NCI-H2029 (cell line): ENCODE measurements at regions not wholly inside any gene's neighbourhood (a gene's known extent, or its start where the extent isn't known, plus 50 kb on each side); places are given as distances from the start of the nearest gene placed in this dataset.
A peak's percentile ranks its signal among the peaks of the same experiment; 100 is the strongest.

Experiments used
- DNase-seq: peaks from one replicate; lab custom pipeline; 2025; lab: John Stamatoyannopoulos, UW

DNA sequence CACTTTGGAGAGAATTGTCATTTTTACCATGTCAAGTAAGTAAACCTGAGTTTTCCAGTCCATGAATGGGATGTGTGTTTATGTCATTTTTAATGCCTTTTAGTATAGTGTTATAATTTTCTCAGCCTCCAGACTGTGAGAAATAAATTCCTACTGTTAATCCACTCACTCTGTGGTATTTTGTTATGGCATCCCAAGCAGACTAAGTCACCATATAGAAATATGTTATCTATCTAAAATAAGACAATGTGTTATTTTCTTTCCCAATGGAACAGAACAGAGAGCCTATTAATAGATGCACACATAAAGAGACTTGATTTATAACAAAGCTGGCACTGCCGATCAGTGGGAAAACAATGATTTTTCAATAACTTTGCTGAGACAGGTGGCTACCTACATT lies 70.2 kb upstream of the SLC4A11 start:
- DNase-seq, result no peak

DNA sequence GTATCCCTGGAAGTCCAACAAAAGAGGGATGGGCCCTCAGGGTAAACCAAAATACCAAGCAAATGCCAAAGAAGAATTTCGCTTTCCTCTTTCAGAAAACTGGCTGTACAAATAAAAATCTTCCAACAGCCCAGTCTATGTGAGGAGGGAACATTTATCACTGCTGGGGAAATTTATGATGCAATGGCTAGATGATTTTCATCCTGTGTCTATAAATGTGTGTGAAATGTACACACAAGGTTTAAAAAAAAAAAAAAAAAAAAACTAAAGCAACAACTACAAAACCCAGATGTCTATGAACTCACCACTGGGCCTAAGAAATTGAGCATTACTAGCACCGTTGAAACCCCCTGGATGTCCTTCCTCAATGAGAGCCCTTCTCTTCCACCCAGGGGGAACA lies 68.7 kb upstream of the SLC4A11 start:
- no peak for DNase-seq

DNA sequence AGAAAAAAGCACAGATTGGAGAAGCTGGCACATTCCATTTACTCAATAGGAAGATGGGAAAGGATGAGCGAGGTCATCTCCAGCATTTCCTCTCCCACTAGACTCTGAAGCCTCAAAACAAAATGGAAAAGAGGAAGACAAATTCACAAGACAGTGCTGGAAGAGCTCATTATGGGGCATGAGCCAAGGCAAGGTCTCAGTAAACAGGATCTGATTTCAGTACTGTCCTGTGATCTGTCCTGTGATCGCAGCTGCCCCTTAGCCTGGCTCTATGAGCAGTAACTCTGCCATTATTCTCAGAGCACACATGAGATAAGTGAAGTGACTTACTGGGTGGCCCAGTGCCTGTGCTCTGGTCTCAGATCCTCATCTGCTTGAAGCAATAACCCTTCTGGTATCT lies 68.1 kb upstream of the SLC4A11 start:
- peak; percentile 51 for DNase-seq

DNA sequence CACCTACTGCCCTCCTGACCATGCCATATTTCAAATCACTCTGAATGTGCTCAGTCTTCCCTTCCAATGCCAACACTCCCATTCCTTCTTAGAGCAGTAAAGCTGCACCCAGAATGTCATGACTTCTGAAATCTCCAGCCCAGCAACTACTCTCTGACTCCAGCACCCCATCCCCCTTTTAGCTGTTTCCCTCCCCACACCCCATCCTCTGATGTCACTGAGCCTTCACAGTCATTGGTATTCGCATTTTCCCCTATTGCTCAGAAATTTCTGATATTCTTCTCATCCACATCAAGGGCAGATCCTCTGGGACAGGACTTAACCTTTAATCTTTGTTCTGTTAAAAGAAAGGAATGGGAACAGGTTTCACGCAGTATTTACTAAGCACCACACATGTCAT lies 67.1 kb upstream of the SLC4A11 start:
- DNase-seq, result no peak

DNA sequence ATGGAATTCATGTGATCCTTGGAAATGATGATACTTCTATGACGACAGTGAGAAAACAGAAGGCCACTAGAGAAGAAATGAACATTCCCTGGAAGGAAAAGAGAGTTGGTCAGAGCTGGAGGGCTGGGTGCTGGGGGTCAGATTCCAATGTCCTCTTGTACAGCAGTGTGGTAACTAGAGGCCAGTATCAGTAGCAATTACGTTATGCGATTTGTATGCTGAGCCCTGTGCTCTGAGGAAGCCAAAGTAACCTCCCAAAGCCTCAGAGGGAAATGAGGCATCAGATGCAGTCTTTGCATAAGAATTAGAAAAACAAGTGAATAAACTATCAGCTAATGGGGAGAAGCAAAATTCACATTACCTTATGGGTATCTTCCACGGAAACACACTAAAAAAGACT lies 65.5 kb upstream of the SLC4A11 start:
- DNase-seq, result no peak

DNA sequence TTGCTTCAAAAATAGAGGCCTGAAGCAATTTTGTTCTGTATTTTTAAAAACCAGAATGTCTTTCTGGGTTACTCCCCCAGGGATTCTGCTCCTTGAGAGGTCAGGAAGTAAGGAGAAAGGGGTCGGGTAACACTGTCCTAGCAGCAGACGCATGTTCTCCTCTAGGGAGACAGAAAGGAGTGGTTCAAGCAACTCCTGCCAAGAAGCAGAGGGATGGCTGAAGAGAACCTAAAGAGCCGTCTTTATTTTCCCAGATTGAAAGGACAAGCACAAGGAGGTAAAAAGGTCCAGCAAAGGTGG lies 58.0 kb upstream of the SLC4A11 start:
- no peak for DNase-seq

DNA sequence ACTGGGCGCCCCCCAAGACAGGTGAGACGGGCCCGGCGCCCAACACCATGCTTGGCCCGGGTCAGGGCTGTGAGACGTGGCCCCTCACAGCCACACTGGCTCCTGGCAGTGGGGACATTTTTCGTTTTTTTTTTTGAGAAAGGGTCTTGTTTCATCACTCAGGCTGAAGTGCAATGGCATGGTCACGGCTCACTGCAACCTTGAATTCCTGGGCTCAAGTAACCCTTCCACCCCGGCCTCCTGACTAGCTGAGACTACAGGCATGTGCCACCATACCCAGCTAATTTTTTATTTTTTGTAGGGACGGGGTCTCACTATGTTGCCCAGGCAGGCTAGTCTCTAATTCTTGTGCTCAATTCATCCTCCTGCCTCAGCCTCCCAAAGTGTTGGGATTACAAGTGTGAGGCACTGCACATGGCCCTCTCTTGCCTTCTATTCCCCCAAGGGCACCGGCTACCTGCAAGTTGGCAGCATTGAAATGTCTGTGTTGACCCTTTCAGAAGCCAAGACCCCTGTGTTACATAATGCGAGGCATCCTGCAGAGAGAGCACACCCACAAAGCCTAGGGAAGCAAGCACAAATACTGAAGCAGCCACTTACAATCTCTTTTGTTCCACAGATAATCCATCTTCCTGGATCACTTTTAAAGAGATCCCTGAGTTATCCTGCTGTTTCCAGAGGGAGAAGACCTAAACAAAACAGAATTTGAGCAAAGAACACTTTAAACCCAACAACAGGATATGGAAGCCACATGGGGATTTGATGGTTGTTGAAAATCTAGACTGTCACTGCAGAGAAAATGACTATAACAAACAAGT lies 57.5 kb upstream of the SLC4A11 start:
- DNase-seq, result no peak
